Cardiac muscle cell (in vitro differentiated cells and primary cell): ENCODE measurements at regions not wholly inside any gene's neighbourhood (a gene's known extent, or its start where the extent isn't known, plus 50 kb on each side); places are given as distances from the start of the nearest gene placed in this dataset.

Experiments used
- DNase-seq, 2 donors: peaks; one replicate each; pipeline versions ENCODE4 v3.0.0 to v3.0.0-alpha.2; 2010 to 2017; ENCODE audit warnings: low read depth in 1 of 2, low spot score in 1 of 2
- H3K27ac ChIP-seq: fragments of 200-600 bp; sonication (generic); 2 replicates; pipeline ENCODE4 v1.5.1; 2016
- H3K27me3 ChIP-seq: fragments of 200-600 bp; sonication (generic); 2 replicates; pipeline ENCODE4 v1.6.0; 2016; ENCODE audit warnings: control low read depth
- H3K36me3 ChIP-seq: fragments of 200-600 bp; sonication (generic); 2 replicates; pipeline ENCODE4 v1.5.1; 2016; ENCODE audit warnings: control low read depth
- H3K4me1 ChIP-seq: fragments of 200-600 bp; sonication (generic); 2 replicates; pipeline ENCODE4 v1.8.1; 2017; ENCODE audit warnings: low read depth, mild to moderate bottlenecking, mixed run types
- H3K4me3 ChIP-seq: fragments of 200-600 bp; sonication (generic); 2 replicates; pipeline ENCODE4 v1.5.1; 2016; ENCODE audit warnings: mild to moderate bottlenecking
- H3K9me3 ChIP-seq: fragments of 200-600 bp; sonication (generic); 2 replicates; pipeline ENCODE4 v1.5.1; 2017; ENCODE audit warnings: low read depth, mild to moderate bottlenecking, control low read depth
- CTCF ChIP-seq: IDR thresholded peaks from 2 replicates; pipeline ENCODE4 v1.5.1; 2012; ENCODE audit warnings: low read depth, mild to moderate bottlenecking, low read length

GRCh38 chr17:33973491-33973890 is 281.6 kb upstream of the CCL2 start:
- Histone ChIP-seq H3K9me3 (no peaks in the 10 kb centered on the region), H3K4me1 (no peaks in the 10 kb centered on the region), H3K4me3 (no peak overlapping the region), H3K27me3 (no peaks in the 10 kb centered on the region), H3K36me3 (no peaks in the 10 kb centered on the region), H3K27ac (no peak overlapping the region)
- no peak for DNase-seq
- no peak for TF ChIP-seq CTCF

- no peaks in the 10 kb centered on the region for H3K4me1 ChIP-seq
- H3K4me3 ChIP-seq: no peak overlapping the region
- H3K27me3 ChIP-seq: no peaks in the 10 kb centered on the region
- H3K27ac ChIP-seq: no peak overlapping the region
- no peaks in the 10 kb centered on the region for H3K9me3 ChIP-seq
- no peaks in the 10 kb centered on the region for H3K36me3 ChIP-seq
- no peak for DNase-seq
- TF ChIP-seq CTCF: no peak
Measured at GRCh38 chr17:33974276-33974675, 280.8 kb upstream of the CCL2 start.

GRCh38 chr17:33976831-33977230 is 278.3 kb upstream of the CCL2 start:
- no peaks in the 10 kb centered on the region for H3K27me3 ChIP-seq
- H3K4me1 ChIP-seq: no peaks in the 10 kb centered on the region
- no peak for TF ChIP-seq CTCF
- no peak for DNase-seq
- no peak overlapping the region for H3K27ac ChIP-seq
- H3K9me3 ChIP-seq: no peaks in the 10 kb centered on the region
- H3K36me3 ChIP-seq: no peaks in the 10 kb centered on the region
- no peak overlapping the region for H3K4me3 ChIP-seq

- Histone ChIP-seq H3K27me3 (no peaks in the 10 kb centered on the region), H3K36me3 (no peaks in the 10 kb centered on the region), H3K27ac (no peak overlapping the region), H3K4me1 (no peaks in the 10 kb centered on the region), H3K4me3 (no peak overlapping the region), H3K9me3 (no peaks in the 10 kb centered on the region)
- no peak for TF ChIP-seq CTCF
- no peak for DNase-seq
Measured at GRCh38 chr17:33977729-33978514, 277.2 kb upstream of the CCL2 start.

GRCh38 chr17:33978889-33979288 is 276.2 kb upstream of the CCL2 start:
- peaks cover 1% of the 10 kb centered on the region for H3K4me1 ChIP-seq
- H3K4me3 ChIP-seq: no peak overlapping the region
- DNase-seq: no peak
- no peak overlapping the region for H3K27ac ChIP-seq
- H3K9me3 ChIP-seq: no peaks in the 10 kb centered on the region
- no peaks in the 10 kb centered on the region for H3K27me3 ChIP-seq
- no peaks in the 10 kb centered on the region for H3K36me3 ChIP-seq
- no peak for TF ChIP-seq CTCF

GRCh38 chr17:33980193-33980592 is 274.9 kb upstream of the CCL2 start:
- no peaks in the 10 kb centered on the region for H3K9me3 ChIP-seq
- TF ChIP-seq CTCF: no peak
- no peak for DNase-seq
- no peaks in the 10 kb centered on the region for H3K27me3 ChIP-seq
- no peak overlapping the region for H3K4me3 ChIP-seq
- no peak overlapping the region for H3K27ac ChIP-seq
- H3K4me1 ChIP-seq: peaks cover 7% of the 10 kb centered on the region
- no peaks in the 10 kb centered on the region for H3K36me3 ChIP-seq
